ENCODE measurements at regions not wholly inside any gene's neighbourhood (a gene's known extent, or its start where the extent isn't known, plus 50 kb on each side); places are given as distances from the start of the nearest gene placed in this dataset.

- no peak for TF ChIP-seq CTCF (IDR thresholded peaks at IDR 0.05; ENCODE audit: insufficient read depth, low read depth, low read length)
- no peak for TF ChIP-seq EZH2 (IDR thresholded peaks at IDR 0.05; ENCODE audit: insufficient read depth, low read length)
Measured at GRCh38 chr2:65678779-65679391, 246.5 kb upstream of the SPRED2 start.
